ENCODE measurements at regions not wholly inside any gene's neighbourhood (a gene's known extent, or its start where the extent isn't known, plus 50 kb on each side); places are given as distances from the start of the nearest gene placed in this dataset.
"Not testable (repeated sequence)": the region's sequence is repeated elsewhere in the genome, so short reads cannot be mapped to it uniquely, and the experiment has no call there.

DNA sequence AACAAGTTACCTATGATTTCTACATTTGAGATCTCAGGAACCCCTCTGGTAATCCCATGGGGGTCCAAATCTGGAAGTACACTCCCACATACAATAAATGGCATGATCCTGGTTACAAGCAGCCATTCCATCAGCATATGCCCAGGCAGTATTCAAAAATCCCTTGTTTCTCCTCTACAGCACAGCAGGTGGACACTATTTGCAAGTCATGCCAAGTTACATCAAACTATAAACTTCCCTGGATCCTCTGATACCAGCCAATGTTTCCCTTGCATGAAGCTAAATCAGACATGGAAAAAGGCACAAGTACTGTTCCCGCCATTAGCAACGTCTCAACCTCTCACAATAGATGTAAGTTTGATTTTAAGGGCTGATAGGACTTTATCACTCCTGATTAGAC, 134.5 kb upstream of the PRSS16 start:
- DNase-seq: no peak

DNA sequence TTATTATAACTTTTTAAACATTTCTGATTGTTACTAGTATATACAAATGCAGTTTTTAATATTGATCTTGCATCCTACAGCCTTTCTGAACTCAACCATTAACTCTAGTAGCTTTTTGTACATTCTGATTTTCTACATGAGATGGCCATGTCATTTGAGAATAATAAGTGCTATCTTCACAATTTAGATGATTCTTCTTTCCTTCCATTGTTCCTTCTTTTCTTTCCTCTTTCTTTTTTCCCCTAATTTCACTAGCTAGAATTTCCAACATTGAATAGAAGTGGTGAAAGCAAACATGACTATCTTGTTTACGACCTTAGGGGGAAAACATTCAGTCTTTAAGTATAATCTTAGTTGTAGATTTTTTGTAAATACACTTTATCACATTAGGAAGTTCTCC, 128.2 kb upstream of the PRSS16 start:
- no peak for DNase-seq

DNA sequence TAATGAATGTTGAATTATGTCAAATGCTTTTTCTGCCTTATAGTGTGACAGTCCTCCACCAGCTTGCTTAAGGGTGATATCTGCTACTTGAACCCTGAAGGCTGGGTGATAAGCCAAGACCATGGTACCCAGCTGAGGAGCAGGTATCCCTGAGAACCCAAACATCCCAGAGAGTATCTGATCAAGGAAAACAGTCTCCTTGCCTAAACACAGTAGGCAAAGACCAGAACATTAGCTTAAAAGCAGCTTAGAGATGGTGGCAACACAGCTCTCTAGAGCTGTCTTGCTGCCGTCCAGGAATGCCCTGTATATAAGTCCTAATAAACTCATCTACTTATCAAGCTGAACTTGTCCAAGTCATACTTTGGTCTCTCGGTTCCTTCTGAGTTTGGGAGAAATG, 127.7 kb upstream of the PRSS16 start:
- DNase-seq: no peak

DNA sequence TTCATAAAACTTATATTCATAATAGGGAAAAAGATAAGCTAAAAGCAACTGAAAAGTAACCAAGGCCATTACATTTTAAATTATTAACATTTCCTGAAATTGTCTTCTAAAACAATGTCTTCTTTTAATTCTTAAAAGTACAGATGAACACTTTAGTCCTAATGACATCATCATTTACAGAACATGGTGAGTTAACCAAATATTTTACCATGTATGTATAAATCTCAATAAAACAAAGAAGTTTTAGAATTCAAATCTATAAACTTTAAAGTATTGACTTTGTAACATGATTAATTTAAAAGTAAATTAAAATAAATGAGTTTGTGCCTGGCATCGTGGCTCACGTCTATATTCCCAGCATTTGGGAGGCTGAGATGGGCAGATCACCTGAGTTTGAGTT, 125.9 kb upstream of the PRSS16 start:
- no peak for DNase-seq

DNA sequence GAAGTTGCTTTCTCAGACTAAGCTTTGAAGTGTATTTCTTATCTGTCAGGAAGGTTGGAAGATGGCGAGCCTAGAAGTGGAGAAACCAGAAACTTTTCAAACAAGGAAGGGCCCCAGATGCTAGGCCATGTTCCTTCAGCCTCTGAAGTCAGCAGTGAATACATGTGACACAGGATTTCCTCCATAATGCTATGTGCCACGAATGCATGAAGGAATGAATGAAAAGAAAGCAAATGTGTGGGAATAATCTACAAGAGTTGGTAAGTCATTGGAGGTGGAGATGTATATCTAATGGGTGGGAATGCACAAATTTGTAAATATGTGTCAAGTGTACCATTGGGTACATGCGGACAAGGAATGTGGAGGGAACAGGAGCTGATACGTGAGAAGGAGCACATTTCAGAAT, 123.2 kb upstream of the PRSS16 start:
- no peak for DNase-seq

GRCh38 chr6:27126046-27126814, 121.3 kb upstream of the PRSS16 start:
- DNase-seq: no peak

GRCh38 chr6:27126815-27127537, 120.5 kb upstream of the PRSS16 start:
- peak; percentile 90 for DNase-seq

- not testable (repeated sequence) for DNase-seq
Measured at GRCh38 chr6:27127874-27128273, 119.6 kb upstream of the PRSS16 start.

DNA sequence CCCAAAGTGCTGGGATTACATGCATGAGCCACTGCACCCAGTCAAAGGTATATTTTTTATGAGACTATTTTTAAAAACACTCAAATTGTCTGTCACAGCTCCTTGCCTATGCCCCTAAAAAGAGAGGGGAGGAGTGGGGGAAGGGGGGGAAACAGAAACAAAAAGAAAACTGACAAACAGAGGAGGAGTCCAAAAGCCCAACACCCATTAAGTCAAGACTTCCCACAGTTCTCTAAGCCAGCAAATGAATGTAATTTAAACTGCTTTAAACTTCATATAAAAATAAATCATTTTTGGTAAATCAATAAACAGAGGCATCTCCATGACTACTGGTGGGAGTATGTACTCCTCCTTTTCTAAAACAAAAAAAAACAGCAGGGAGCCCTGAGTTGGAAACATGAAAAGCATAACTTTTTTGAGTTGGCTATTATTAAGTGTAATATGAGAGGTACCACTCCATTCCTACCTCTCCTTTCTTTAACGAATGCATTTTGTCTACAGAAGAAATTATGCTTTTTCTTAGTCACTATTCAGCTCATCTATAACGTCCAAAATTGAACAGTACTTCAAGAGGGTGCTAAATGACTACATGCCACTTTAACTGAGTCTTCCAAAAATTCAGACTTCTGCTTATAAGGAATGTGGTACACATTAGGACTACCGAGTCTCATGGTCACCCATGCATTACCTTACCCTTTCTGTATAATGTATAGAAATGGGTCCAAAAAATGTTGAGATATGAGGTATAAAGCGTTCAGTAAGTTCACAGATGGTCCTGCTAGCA, 119.0 kb upstream of the PRSS16 start:
- DNase-seq: no peak

DNA sequence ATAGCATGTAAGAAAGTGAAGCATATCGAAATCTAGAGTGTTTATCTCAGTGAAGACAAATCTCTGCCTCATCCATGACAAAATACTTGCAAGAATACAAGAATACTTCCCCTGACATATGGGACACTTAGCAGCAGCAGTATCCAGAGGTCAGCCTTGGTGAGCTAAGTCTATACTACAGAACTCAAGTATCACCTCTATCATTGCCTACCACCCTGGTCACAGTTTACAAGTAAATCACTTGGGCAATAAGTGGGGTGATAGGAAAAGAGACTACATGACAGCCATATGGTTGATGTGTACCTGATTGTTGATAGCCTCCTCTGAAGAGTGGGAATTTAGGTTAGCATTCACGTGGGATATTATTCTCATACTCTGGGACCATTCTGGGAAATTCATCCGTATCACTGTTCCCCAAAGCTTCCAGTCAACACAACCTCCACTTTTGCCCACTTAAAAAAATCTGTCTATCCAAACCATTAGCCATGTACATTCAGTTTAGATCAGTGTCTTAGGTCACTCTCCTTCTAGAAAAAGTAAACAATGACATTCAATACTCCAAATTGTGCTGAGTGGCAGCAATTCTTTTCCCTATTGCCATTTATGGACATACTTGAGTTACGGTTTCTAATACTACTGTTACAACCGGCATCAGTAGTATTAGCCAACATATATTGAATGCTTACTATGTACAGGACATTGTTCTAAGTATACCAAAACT, 118.2 kb upstream of the PRSS16 start:
- peak; percentile 78 for DNase-seq

GRCh38 chr6:27129917-27130316, 117.6 kb upstream of the PRSS16 start:
- DNase-seq: no peak

GRCh38 chr6:27130668-27131428, 116.7 kb upstream of the PRSS16 start:
- no peak for DNase-seq

DNA sequence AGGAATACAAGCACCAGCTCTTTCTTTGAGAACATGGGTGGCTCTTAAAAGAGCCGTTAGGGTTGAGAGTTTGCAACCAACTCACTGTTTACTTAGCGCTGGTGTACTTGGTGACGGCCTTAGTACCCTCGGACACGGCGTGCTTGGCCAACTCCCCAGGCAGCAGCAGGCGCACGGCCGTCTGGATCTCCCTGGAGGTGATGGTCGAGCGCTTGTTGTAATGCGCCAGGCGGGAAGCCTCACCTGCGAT, 115.3 kb upstream of the PRSS16 start:
- peak; percentile 82 for DNase-seq

DNA sequence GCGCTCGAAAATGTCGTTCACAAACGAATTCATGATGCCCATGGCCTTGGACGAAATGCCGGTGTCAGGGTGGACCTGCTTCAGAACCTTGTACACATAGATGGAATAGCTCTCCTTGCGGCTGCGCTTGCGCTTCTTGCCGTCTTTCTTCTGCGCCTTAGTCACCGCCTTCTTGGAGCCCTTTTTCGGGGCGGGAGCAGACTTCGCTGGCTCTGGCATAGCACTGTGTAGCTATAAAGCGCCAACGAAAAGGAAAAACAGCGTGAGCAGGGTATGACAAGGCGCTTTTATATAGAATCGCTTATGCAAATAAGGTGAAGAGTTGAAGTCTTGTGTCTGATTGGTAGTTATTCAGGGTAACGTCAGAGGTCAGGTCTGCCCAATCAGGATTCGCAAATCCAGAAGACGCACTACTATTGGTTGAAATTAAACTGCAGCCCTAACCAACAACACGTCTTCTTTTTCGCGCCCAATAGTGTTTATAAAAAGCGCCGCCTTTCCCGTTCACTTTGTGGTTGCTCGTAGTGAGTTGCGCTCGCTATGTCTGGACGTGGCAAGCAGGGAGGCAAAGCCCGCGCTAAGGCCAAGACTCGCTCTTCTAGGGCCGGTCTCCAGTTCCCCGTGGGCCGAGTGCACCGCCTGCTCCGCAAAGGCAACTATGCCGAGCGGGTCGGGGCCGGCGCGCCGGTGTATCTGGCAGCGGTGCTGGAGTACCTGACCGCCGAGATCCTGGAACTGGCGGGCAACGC, 114.8 kb upstream of the PRSS16 start:
- DNase-seq: peak; percentile 97

DNA sequence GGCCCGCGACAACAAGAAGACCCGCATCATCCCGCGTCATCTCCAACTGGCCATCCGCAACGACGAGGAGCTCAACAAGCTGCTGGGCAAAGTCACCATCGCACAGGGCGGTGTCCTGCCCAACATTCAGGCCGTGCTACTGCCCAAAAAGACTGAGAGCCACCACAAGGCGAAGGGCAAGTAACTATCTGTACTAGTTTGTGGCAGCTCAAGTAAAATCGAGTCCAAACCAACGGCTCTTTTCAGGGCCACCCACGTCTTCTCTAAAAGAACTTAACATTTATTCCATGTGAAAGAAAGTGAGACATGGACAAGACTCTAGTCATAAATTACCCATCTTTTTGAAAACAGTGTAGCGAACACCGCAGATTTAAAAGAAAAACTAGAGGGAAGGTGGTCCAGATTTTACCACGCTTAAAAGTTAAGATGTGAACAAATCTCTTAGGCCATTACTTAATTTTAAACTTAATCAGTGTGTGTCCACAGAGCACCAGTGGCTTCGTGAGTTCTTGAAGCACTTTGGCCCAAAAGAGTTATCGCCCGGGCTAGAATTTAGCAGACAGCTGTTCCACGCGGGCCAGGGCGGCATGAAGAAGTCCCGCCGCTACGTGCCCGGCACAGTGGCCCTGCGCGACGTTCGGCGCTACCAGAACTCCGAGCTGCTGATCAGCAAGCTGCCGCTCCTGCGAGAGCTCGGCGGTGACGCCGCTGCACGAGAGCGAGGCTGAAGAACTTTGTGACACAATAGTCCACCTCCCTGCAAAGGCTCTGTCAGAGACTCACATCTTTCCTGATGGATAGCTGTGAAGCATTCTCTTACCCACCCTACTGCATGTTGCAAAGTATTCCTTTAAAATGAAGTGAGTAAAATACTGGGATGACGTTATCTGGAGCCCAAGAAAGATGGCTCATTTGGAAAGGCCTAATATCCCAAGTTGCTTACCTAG, 113.9 kb upstream of the PRSS16 start:
- DNase-seq: peak; percentile 87

DNA sequence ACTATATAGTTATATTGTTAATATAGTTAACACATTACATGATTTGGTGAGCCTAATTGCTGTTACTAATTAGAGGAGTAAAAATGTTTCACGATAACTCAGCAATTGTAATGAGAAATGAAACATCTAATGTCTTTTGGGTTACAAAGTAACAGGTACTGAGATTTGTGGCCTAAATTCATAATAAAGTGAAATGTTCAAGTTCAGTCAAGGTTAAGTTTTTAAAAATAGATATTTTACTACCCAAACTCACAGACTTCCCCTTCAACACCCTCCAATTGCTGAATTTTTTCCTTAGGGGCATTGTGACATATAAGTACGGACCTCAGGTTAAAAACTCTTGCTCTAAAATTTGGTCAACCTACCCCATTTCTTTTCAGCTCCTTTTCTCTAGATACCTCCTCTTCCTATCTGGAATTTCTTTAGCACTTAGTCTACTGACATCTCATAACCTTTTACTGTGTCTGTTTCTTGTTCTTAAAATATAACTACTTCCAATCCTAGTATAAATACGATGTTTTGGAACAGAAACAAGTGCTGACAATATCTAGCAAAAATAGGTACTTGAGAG, 112.3 kb upstream of the PRSS16 start:
- no peak for DNase-seq

GRCh38 chr6:27136077-27136644, 111.3 kb upstream of the PRSS16 start:
- DNase-seq: no peak

GRCh38 chr6:27136978-27137814, 110.3 kb upstream of the PRSS16 start:
- no peak for DNase-seq

GRCh38 chr6:27138406-27138805, 109.1 kb upstream of the PRSS16 start:
- no peak for DNase-seq
